DOHH2 (cell line): ENCODE measurements at regions not wholly inside any gene's neighbourhood (a gene's known extent, or its start where the extent isn't known, plus 50 kb on each side); places are given as distances from the start of the nearest gene placed in this dataset.
"Not testable (repeated sequence)": the region's sequence is repeated elsewhere in the genome, so short reads cannot be mapped to it uniquely, and the experiment has no call there.

ENCODE experiments used
- H3F3A ChIP-seq: fragments of 200-600 bp; sonication (generic), shearing (Covaris generic); 2 replicates; pipeline ENCODE4 v1.6.0; 2016; ENCODE audit warnings: antibody characterized with exemption, mild to moderate bottlenecking; ENCODE audit not compliant: control insufficient read depth, insufficient read depth
- H3K27ac ChIP-seq: fragments of 200-600 bp; sonication (generic); 2 replicates; pipeline ENCODE4 v1.5.1; 2014; ENCODE audit warnings: low read depth, mild to moderate bottlenecking, low read length, moderate library complexity
- H3K27me3 ChIP-seq: fragments of 200-600 bp; sonication (generic); 2 replicates; pipeline ENCODE4 v1.6.1; 2014; ENCODE audit warnings: mild to moderate bottlenecking, low read length, mixed read lengths; ENCODE audit not compliant: control insufficient read depth
- H3K36me3 ChIP-seq: fragments of 200-600 bp; sonication (generic); 2 replicates; pipeline ENCODE4 v1.6.1; 2014; ENCODE audit warnings: mild to moderate bottlenecking, low read length, moderate library complexity, mixed read lengths; ENCODE audit not compliant: control insufficient read depth
- H3K4me1 ChIP-seq: fragments of 200-600 bp; sonication (generic); 2 replicates; pipeline ENCODE4 v1.6.1; 2014; ENCODE audit warnings: mild to moderate bottlenecking, low read length, mixed read lengths; ENCODE audit not compliant: control insufficient read depth
- H3K4me2 ChIP-seq: fragments of 200-600 bp; sonication (generic); 2 replicates; pipeline ENCODE4 v1.6.0; 2014; ENCODE audit warnings: mild to moderate bottlenecking, low read length, moderate library complexity
- H3K4me3 ChIP-seq: fragments of 200-600 bp; sonication (generic); 2 replicates; pipeline ENCODE4 v1.5.1; 2014; ENCODE audit warnings: mild to moderate bottlenecking, low read length, mixed read lengths
- H3K79me2 ChIP-seq: fragments of 200-600 bp; sonication (generic); 2 replicates; pipeline ENCODE4 v1.6.1; 2014; ENCODE audit warnings: mild to moderate bottlenecking, low read length, mixed read lengths; ENCODE audit not compliant: control insufficient read depth
- H3K9me2 ChIP-seq: fragments of 200-600 bp; sonication (generic); replicated peaks from 2 replicates; pipeline ENCODE4 v1.6.1; 2014; ENCODE audit warnings: mild to moderate bottlenecking, low read length, mixed read lengths; ENCODE audit not compliant: control insufficient read depth
- H3K9me3 ChIP-seq: fragments of 200-600 bp; sonication (generic); 2 replicates; pipeline ENCODE4 v1.6.1; 2014; ENCODE audit warnings: antibody characterized with exemption, low read length, mixed read lengths; ENCODE audit not compliant: control insufficient read depth, insufficient read depth
- H4K20me1 ChIP-seq: fragments of 200-600 bp; sonication (generic); 2 replicates; pipeline ENCODE4 v1.6.0; 2014; ENCODE audit warnings: low read depth, mild to moderate bottlenecking, antibody characterized with exemption, low read length, moderate library complexity; ENCODE audit not compliant: control insufficient read depth, insufficient read depth

DNA sequence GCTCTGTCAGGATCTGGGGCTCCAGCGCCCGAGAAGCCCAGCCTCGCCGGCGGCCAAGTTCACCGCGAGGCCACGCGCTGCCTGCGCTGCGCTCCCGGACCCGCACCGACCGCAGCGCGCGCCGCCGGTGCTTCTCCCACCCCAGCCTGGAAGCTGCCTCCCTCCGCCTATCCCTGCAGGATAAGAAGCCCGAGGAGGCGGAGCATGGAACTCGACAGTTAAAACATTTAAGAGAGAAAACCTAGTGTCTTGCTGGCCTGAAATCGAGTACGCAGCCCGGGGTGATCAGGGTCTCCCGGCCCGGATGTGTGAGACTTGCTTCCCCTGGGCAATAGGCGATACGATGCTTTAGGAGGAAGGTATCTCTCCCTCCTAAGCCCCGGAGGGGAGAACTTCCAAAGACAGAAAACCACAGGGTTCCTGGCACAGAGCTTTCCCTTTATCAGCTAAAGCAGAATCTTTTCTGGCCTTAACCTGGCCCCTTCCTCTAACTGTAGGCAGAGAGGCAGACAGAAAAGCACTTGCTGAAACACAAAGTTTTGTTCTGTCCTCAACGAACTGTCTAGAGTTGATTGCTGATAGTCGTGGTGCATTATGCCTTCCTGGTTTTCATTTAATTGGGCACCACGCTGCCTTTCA lies 163.5 kb upstream of the PLGLB2 start:
- not testable (repeated sequence) for H3K79me2 ChIP-seq, H3K27ac ChIP-seq, H3K9me3 ChIP-seq, H3K9me2 ChIP-seq, H4K20me1 ChIP-seq, H3K4me1 ChIP-seq, H3K36me3 ChIP-seq, H3K4me2 ChIP-seq, H3K4me3 ChIP-seq, H3K27me3 ChIP-seq, H3F3A ChIP-seq

DNA sequence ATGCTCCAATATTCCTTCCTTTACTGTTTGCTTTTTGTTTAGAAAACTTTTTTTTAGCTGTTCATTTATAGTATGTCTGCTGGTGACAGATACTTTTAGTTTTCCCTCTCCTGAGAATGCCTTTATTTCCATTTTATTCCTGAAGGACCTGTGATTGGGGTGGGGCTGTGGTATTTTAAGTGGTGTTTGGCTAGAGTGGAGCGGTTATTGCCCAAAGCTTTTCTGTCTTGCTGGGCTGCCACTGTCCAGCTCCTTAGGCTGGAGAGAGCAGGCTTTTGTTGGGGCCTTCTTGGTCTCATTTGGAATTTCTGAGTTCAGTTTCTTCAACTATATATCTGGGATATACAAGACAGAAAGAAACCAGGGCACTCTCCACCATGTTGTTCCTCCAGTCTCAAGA lies 160.0 kb upstream of the PLGLB2 start:
- H4K20me1 ChIP-seq, H3K4me2 ChIP-seq, H3K4me3 ChIP-seq, H3K9me3 ChIP-seq, H3K27ac ChIP-seq, H3F3A ChIP-seq, H3K4me1 ChIP-seq, H3K36me3 ChIP-seq, H3K79me2 ChIP-seq, H3K27me3 ChIP-seq, H3K9me2 ChIP-seq: not testable (repeated sequence)

DNA sequence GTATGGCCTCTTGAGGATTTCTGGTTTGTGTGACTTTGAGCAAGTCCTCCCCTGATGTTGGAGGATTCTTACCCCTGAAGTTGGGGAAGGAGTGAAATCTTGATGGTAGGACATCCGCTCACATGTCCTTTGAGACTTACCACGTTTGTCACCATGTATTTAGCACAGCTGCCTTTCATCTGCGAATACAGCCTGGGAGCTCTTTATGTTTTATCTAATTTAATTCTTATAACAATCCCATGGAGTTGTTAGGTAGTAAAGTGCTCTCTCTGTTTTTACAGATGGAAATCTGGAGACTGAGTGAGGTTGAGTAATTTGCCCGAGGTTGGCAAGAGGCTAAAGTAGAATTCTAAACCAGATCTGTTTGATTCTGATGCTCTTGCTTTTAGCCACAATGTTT lies 154.9 kb upstream of the PLGLB2 start:
- H4K20me1 ChIP-seq, H3K9me2 ChIP-seq, H3K79me2 ChIP-seq, H3K9me3 ChIP-seq, H3K4me3 ChIP-seq, H3K4me2 ChIP-seq, H3F3A ChIP-seq, H3K27me3 ChIP-seq, H3K27ac ChIP-seq, H3K4me1 ChIP-seq, H3K36me3 ChIP-seq: not testable (repeated sequence)

DNA sequence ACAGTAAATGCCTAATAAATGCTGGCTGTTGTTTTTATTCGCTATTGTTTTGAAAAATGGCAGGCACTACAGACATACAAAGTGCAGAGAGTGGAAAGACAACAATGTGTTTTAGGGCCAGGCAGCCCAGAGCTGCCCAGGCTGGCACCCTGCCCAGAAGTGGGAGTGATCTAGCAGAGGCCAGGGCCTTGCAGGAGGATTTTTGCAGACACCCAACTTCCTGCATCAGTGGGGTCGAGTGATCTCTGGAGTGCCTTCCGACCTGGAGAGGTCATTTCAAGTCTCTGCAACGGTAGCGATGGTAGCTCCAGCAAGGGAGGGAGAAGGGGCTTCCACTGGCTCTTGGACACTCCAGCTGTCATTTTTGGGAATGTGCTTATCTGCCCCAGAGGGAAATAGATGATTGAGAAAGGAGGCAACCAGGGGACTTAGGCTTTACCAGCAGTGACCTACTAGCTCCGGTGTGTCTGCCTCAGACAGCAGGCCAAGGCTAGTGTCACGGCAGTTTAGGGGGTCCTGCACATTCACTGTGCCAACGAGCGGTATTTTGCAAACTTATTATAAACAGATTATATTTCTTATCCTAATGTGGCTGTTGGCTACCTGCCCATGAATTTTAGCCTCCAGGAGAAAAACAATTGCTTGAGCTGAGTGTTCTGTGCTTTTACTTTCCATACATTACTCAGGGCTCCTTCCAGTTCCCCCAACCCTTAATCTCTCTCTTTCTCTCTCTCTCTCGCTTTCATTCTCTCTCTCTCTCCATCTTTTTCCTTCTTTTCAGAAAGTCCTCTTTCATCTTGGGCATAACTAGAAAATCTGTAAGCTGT lies 153.9 kb upstream of the PLGLB2 start:
- not testable (repeated sequence) for H3K4me1 ChIP-seq, H3K9me3 ChIP-seq, H3K4me3 ChIP-seq, H3K27ac ChIP-seq, H3F3A ChIP-seq, H3K9me2 ChIP-seq, H4K20me1 ChIP-seq, H3K36me3 ChIP-seq, H3K27me3 ChIP-seq, H3K79me2 ChIP-seq, H3K4me2 ChIP-seq

DNA sequence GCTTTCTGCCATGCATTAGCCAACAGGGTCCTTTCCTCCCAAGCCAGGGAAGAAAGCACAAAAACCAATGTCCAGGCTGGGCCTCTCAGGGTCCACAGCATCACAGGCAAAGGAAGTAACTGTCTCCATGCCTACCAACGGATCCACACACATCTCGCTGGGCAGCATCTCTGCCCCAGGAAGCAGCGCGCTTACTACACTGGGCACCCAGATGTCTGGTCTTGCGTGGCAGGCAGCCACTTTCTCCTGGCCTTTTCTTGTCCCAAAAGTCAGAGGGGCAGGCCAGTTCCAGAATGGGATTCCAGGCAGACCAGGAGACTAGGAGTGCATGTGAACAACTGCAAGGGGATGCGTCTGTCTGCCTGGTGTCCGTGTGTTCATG lies 153.3 kb upstream of the PLGLB2 start:
- H3K27me3 ChIP-seq, H3K79me2 ChIP-seq, H3K9me3 ChIP-seq, H4K20me1 ChIP-seq, H3K36me3 ChIP-seq, H3K4me3 ChIP-seq, H3K9me2 ChIP-seq, H3F3A ChIP-seq, H3K4me1 ChIP-seq, H3K4me2 ChIP-seq, H3K27ac ChIP-seq: not testable (repeated sequence)

DNA sequence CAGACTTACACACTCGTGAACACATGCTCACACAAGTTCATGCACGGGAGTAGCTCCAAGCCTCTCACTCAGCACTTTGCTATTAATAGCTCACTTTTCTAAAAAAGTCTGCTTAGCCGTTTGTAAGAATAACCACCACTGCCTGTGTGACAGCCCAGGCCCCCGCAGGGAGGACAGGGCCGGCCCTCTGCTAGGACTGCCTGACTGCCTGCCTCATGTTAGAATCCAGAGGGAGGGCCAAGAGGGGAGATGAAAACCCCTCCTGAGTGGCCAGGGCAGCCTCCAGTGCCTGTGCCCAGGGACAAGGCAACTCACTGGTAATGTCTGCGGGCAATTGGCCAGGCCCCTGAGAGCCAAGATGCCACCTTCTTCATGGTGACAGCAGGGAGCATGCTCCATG lies 152.9 kb upstream of the PLGLB2 start:
- H3K36me3 ChIP-seq, H3K9me2 ChIP-seq, H3K4me1 ChIP-seq, H4K20me1 ChIP-seq, H3K27ac ChIP-seq, H3K79me2 ChIP-seq, H3K4me2 ChIP-seq, H3F3A ChIP-seq, H3K4me3 ChIP-seq, H3K27me3 ChIP-seq, H3K9me3 ChIP-seq: not testable (repeated sequence)

DNA sequence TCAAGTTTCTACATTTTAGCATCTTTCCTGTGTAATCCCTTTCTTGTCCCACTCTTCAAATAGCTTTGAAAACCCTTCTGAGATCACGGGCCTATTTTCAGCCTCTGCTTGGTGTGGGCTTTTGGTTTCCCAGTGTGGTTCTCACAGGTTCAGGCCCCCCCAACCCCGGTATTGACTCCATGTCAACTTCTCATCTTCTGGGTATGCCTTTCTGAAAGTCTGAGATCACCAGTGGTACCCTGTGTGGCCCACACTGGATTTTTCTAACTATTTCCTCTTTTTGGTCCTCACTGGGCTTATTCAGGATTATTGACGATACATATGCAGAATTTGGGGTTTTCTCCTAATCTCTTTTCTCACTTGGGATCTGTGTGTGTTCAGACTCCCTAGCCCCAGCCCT lies 146.9 kb upstream of the PLGLB2 start:
- H3K9me3 ChIP-seq, H3K4me2 ChIP-seq, H3K4me3 ChIP-seq, H3K27me3 ChIP-seq, H4K20me1 ChIP-seq, H3F3A ChIP-seq, H3K27ac ChIP-seq, H3K79me2 ChIP-seq, H3K9me2 ChIP-seq, H3K4me1 ChIP-seq, H3K36me3 ChIP-seq: not testable (repeated sequence)

DNA sequence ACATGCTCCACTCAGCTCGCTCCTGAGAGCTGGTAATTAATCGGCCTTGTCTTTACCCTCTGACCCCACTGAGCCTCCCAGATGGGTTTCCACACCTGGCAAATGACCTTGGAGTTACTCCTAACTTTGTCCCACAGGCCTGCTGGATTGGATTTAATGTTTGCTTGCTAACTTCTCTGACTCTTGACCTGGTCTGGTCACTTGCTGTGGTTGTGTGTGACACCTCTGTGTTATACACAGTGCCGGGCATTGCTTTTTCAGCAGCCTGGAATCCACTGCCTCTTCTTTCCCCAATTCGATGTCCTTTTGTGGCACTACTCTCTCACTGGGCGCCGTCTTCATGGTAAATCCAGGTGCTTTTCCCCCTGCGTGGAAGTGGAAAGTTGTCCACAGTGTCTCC lies 145.8 kb upstream of the PLGLB2 start:
- H3K9me3 ChIP-seq, H3K27me3 ChIP-seq, H3K9me2 ChIP-seq, H3K36me3 ChIP-seq, H4K20me1 ChIP-seq, H3F3A ChIP-seq, H3K4me1 ChIP-seq, H3K27ac ChIP-seq, H3K79me2 ChIP-seq, H3K4me3 ChIP-seq, H3K4me2 ChIP-seq: not testable (repeated sequence)
